Activated naive CD4-positive, alpha-beta T cell treated with anti-CD3 and anti-CD28 coated beads, Interleukin-2, amount 50 U/mL, for 24 hours (primary cell): ENCODE measurements at regions not wholly inside any gene's neighbourhood (a gene's known extent, or its start where the extent isn't known, plus 50 kb on each side); places are given as distances from the start of the nearest gene placed in this dataset.
A peak's percentile ranks its signal among the peaks of the same experiment; 100 is the strongest.
"Not testable (repeated sequence)": the region's sequence is repeated elsewhere in the genome, so short reads cannot be mapped to it uniquely, and the experiment has no call there.

ENCODE experiments used
- H3K27ac Mint-ChIP-seq: one replicate; pipeline ENCODE4 v1.8.0; 2021; ENCODE audit warnings: mild to moderate bottlenecking, mixed read lengths
- H3K27me3 Mint-ChIP-seq: one replicate; pipeline ENCODE4 v1.8.0; 2021; ENCODE audit warnings: mixed read lengths
- H3K36me3 Mint-ChIP-seq: one replicate; pipeline ENCODE4 v1.8.0; 2021; ENCODE audit warnings: mixed read lengths
- H3K4me1 Mint-ChIP-seq: one replicate; pipeline ENCODE4 v1.8.0; 2021; ENCODE audit warnings: mixed read lengths
- H3K4me3 Mint-ChIP-seq: one replicate; pipeline ENCODE4 v1.8.0; 2021; ENCODE audit warnings: mild to moderate bottlenecking, mixed read lengths
- H3K9me3 Mint-ChIP-seq: one replicate; pipeline ENCODE4 v1.8.0; 2021; ENCODE audit warnings: mixed read lengths

- not testable (repeated sequence) for H3K4me3 Mint-ChIP-seq, H3K27me3 Mint-ChIP-seq, H3K9me3 Mint-ChIP-seq, H3K27ac Mint-ChIP-seq
- peaks cover 50% of the 10 kb centered on the region for H3K4me1 Mint-ChIP-seq
- H3K36me3 Mint-ChIP-seq = peaks cover 44% of the 10 kb centered on the region
Measured at GRCh38 chr11:14573539-14574057, 53.4 kb upstream of the PSMA1 start.

DNA sequence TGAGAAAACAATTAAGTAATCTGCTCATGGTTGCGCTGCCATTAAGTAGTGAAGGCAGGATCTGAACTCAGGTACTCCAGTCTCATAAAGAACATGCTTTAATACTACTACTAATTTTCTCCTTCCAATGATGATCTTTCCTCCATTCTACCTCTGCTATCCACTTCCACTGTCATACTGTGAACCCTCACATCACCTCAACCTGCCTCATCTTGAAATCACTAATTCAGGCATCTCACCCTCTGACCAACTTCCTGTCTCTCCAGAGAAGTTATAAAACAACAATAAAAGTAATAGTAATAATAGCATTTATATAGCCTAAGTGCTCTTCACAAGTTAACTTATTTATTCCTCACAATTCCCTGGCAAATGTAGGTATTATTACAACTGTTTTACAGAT is 57.1 kb upstream of the PSMA1 start:
- peak overlapping the region; percentile 92 for H3K27ac Mint-ChIP-seq
- peaks cover 28% of the 10 kb centered on the region for H3K36me3 Mint-ChIP-seq
- peaks cover 8% of the 10 kb centered on the region for H3K9me3 Mint-ChIP-seq
- no peak overlapping the region for H3K4me3 Mint-ChIP-seq
- H3K27me3 Mint-ChIP-seq = no peaks in the 10 kb centered on the region
- peaks cover 55% of the 10 kb centered on the region for H3K4me1 Mint-ChIP-seq

- Mint-ChIP-seq H3K36me3 (peaks cover 23% of the 10 kb centered on the region), H3K4me1 (peaks cover 58% of the 10 kb centered on the region)
Measured at GRCh38 chr11:14577835-14578529, 57.8 kb upstream of the PSMA1 start.

DNA sequence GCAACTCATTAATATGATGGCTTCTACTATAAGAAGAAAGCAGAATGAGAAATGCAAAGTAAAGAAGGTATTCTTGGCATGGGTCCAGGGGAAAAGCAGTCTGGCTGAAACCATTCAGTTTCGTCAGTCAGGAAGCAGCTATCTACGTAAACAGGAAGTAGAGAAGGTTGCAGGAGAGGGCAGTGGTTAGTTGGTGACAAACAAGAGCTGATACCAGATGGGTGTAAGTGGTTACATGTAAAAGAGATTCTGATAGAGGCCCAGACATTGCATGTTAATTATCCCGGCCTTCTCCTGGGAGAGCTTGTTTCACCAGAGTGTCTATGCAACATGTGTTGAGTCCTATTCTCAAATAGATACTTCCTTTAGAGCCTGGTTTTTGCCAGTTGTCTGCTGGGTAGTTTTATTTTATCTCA is 58.4 kb upstream of the PSMA1 start:
- H3K9me3 Mint-ChIP-seq = peaks cover 8% of the 10 kb centered on the region
- H3K27ac Mint-ChIP-seq = peak overlapping the region; percentile 82

More at GRCh38 chr11:14577835-14578529, 57.8 kb upstream of the PSMA1 start:
- Mint-ChIP-seq H3K27me3 (no peaks in the 10 kb centered on the region), H3K9me3 (peaks cover 8% of the 10 kb centered on the region), H3K27ac (peak overlapping the region; percentile 92), H3K4me3 (peak overlapping the region; percentile 57)

GRCh38 chr11:14579646-14580045 is 59.5 kb upstream of the PSMA1 start:
- Mint-ChIP-seq H3K36me3 (peaks cover 25% of the 10 kb centered on the region), H3K27me3 (no peaks in the 10 kb centered on the region), H3K27ac (peak overlapping the region; percentile 88), H3K9me3 (peaks cover 8% of the 10 kb centered on the region), H3K4me1 (peaks cover 71% of the 10 kb centered on the region), H3K4me3 (peak overlapping the region; percentile 23)

More for the DNA sequence above, 58.4 kb upstream of the PSMA1 start:
- Mint-ChIP-seq H3K4me1 (peaks cover 64% of the 10 kb centered on the region), H3K27me3 (no peaks in the 10 kb centered on the region), H3K4me3 (peak overlapping the region; percentile 57), H3K36me3 (peaks cover 26% of the 10 kb centered on the region)

- peaks cover 18% of the 10 kb centered on the region for H3K36me3 Mint-ChIP-seq
- H3K27ac Mint-ChIP-seq = peak overlapping the region; percentile 72
- H3K4me1 Mint-ChIP-seq = peaks cover 76% of the 10 kb centered on the region
- peaks cover 8% of the 10 kb centered on the region for H3K9me3 Mint-ChIP-seq
- no peak overlapping the region for H3K4me3 Mint-ChIP-seq
- H3K27me3 Mint-ChIP-seq = no peaks in the 10 kb centered on the region
Measured at GRCh38 chr11:14582793-14583192, 60.8 kb upstream of the PDE3B start.

DNA sequence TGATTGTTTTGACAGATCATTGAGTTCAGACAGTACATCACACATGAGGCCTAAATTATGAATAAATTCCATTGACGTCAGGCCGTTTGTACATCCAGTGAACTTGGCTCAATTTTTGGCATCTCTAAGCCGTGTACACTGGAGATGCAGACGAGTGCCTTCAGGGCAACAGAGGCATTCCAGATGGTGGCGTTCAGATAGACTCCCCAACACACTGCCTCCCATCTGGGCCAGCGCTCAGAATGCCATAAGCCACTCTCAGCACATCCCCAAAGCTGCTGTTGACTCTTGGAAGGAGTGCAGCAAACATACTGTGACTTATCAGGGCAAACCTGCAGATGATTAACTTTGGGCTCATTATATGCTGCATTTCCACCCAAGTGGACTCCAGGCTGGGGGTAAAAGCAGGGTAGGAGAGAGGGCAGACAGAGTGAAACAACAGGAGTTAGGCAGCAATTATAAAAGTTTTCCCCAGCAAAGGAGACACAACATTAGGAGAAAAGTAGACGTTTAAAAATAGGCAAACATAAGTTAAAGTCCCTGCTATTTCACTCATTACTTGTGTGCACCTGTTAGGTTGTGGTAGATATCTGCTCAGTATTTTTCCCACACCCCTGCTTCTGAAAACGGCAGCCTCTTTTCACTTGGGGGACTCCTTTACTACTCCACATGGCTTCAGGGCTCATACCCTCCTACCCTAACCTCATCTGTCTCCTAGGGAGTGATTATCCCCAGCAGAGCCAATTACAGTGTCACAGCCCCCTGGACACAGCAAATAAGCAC is 60.2 kb upstream of the PDE3B start:
- peaks cover 21% of the 10 kb centered on the region for H3K36me3 Mint-ChIP-seq
- H3K9me3 Mint-ChIP-seq = peaks cover 8% of the 10 kb centered on the region
- H3K27ac Mint-ChIP-seq = peak overlapping the region; percentile 72
- H3K27me3 Mint-ChIP-seq = no peaks in the 10 kb centered on the region
- no peak overlapping the region for H3K4me3 Mint-ChIP-seq
- H3K4me1 Mint-ChIP-seq = peaks cover 74% of the 10 kb centered on the region

GRCh38 chr11:14584035-14584363 is 59.6 kb upstream of the PDE3B start:
- H3K36me3 Mint-ChIP-seq = peaks cover 23% of the 10 kb centered on the region
- peak overlapping the region; percentile 10 for H3K27ac Mint-ChIP-seq
- peaks cover 72% of the 10 kb centered on the region for H3K4me1 Mint-ChIP-seq
- no peaks in the 10 kb centered on the region for H3K27me3 Mint-ChIP-seq
- H3K9me3 Mint-ChIP-seq = peaks cover 8% of the 10 kb centered on the region
- no peak overlapping the region for H3K4me3 Mint-ChIP-seq

GRCh38 chr11:14584595-14584994 is 59.0 kb upstream of the PDE3B start:
- peaks cover 70% of the 10 kb centered on the region for H3K4me1 Mint-ChIP-seq
- peaks cover 26% of the 10 kb centered on the region for H3K36me3 Mint-ChIP-seq
- H3K9me3 Mint-ChIP-seq = peaks cover 8% of the 10 kb centered on the region
- H3K4me3 Mint-ChIP-seq = no peak overlapping the region
- H3K27ac Mint-ChIP-seq = no peak overlapping the region
- H3K27me3 Mint-ChIP-seq = no peaks in the 10 kb centered on the region

DNA sequence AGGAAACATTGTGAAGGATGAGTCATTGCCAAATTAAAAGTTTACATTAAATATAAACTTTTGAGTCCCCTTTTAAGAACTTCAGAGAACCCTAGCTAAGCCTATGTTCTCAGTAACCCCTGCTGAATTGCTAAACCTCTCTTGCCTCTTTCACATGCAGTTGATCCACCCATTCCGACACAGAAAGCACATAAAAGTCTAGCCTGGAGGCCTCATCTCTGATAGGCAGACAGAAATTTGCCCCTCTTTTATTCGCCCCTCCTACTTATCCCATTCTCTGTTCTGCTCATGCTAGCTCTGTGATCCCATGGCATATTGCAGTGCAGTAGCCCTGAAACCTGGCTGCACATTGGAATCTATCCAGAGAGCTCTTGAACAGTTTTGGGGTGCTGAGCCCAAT is 58.2 kb upstream of the PDE3B start:
- H3K9me3 Mint-ChIP-seq = peaks cover 12% of the 10 kb centered on the region
- H3K27ac Mint-ChIP-seq = peak overlapping the region; percentile 10
- peaks cover 32% of the 10 kb centered on the region for H3K36me3 Mint-ChIP-seq
- H3K4me1 Mint-ChIP-seq = peaks cover 70% of the 10 kb centered on the region
- H3K4me3 Mint-ChIP-seq = no peak overlapping the region
- H3K27me3 Mint-ChIP-seq = no peaks in the 10 kb centered on the region

DNA sequence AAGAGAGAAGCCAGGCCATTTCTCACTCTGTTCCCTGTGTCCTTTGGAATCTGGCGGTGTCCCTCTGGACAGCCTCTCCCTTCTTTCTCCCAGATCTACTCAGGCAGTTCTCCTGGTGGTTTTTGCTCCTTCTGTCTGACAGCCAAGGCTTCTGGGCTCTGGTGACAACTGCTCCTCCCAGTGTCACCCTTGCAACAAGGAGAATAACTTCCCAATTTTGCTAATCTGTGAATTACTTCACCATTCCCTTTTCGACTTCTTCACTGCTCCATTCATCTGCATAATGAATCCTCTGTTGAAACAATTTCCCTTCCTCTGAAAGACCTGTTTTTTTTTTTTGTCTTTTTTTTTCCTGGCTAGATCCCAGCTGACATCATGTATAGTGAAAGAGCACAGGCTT is 56.3 kb upstream of the PDE3B start:
- Mint-ChIP-seq H3K4me1 (peaks cover 61% of the 10 kb centered on the region), H3K36me3 (peaks cover 41% of the 10 kb centered on the region), H3K27ac (peak overlapping the region; percentile 83), H3K27me3 (no peaks in the 10 kb centered on the region), H3K9me3 (peaks cover 11% of the 10 kb centered on the region), H3K4me3 (no peak overlapping the region)

GRCh38 chr11:14588681-14589080 is 54.9 kb upstream of the PDE3B start:
- Mint-ChIP-seq H3K9me3 (peaks cover 16% of the 10 kb centered on the region), H3K27ac (no peak overlapping the region), H3K4me3 (no peak overlapping the region), H3K27me3 (no peaks in the 10 kb centered on the region), H3K36me3 (peaks cover 43% of the 10 kb centered on the region), H3K4me1 (peaks cover 56% of the 10 kb centered on the region)

DNA sequence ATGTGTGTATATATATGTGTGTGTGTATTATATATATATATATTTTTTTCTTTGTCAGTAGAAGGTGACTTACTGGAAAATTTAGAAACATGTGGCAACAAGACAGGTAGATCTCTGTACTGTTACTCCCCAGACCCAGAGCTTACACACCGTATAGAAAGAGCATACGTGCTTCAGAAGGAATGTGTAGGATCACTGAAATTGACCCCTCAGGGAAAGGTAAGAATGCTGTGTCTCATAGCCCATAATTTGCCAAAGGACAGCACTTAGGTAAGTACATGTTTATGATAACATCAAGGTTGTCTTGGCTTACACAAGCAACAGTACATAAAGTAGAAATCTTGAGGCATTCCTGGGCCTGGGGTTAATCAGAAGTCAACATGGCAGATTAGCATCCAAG is 54.2 kb upstream of the PDE3B start:
- H3K4me3 Mint-ChIP-seq = no peak overlapping the region
- no peaks in the 10 kb centered on the region for H3K27me3 Mint-ChIP-seq
- peaks cover 16% of the 10 kb centered on the region for H3K9me3 Mint-ChIP-seq
- peaks cover 52% of the 10 kb centered on the region for H3K4me1 Mint-ChIP-seq
- H3K27ac Mint-ChIP-seq = no peak overlapping the region
- H3K36me3 Mint-ChIP-seq = peaks cover 41% of the 10 kb centered on the region

DNA sequence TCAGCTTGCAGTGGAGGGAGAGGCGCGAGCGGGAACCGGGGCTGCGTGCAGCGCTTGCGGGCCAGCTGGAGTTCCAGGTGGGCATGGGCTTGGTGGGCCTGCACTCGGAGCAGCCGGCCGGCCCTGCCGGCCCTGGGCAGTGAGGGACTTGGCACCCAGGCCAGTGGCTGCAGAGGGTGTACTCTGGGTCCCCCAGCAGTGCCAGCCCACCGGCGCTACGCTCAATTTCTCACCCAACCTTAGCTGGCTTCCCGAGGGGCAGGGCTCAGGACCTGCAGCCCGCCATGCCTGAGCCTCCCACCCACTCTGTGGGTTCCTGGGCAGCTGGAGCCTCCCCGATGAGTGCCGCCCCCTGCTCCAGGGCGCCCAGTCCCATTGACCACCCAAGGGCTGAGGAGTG is 52.6 kb upstream of the PDE3B start:
- not testable (repeated sequence) for H3K4me3 Mint-ChIP-seq, H3K27me3 Mint-ChIP-seq, H3K27ac Mint-ChIP-seq
- peaks cover 41% of the 10 kb centered on the region for H3K36me3 Mint-ChIP-seq
- H3K9me3 Mint-ChIP-seq = peaks cover 16% of the 10 kb centered on the region
- H3K4me1 Mint-ChIP-seq = peaks cover 50% of the 10 kb centered on the region

GRCh38 chr11:14593671-14594070 is 49.9 kb upstream of the PDE3B start:
- Mint-ChIP-seq H3K36me3 (peaks cover 46% of the 10 kb centered on the region), H3K27me3 (no peaks in the 10 kb centered on the region), H3K9me3 (peaks cover 26% of the 10 kb centered on the region), H3K4me3 (no peak overlapping the region), H3K27ac (no peak overlapping the region), H3K4me1 (peaks cover 51% of the 10 kb centered on the region)
